Dermis blood vessel endothelial cell (primary cell): ENCODE measurements at regions not wholly inside any gene's neighbourhood (a gene's known extent, or its start where the extent isn't known, plus 50 kb on each side); places are given as distances from the start of the nearest gene placed in this dataset.
"Not testable (repeated sequence)": the region's sequence is repeated elsewhere in the genome, so short reads cannot be mapped to it uniquely, and the experiment has no call there.

Experiments used
- DNase-seq: peaks from one replicate; pipeline ENCODE4 v3.0.0; 2010

DNA sequence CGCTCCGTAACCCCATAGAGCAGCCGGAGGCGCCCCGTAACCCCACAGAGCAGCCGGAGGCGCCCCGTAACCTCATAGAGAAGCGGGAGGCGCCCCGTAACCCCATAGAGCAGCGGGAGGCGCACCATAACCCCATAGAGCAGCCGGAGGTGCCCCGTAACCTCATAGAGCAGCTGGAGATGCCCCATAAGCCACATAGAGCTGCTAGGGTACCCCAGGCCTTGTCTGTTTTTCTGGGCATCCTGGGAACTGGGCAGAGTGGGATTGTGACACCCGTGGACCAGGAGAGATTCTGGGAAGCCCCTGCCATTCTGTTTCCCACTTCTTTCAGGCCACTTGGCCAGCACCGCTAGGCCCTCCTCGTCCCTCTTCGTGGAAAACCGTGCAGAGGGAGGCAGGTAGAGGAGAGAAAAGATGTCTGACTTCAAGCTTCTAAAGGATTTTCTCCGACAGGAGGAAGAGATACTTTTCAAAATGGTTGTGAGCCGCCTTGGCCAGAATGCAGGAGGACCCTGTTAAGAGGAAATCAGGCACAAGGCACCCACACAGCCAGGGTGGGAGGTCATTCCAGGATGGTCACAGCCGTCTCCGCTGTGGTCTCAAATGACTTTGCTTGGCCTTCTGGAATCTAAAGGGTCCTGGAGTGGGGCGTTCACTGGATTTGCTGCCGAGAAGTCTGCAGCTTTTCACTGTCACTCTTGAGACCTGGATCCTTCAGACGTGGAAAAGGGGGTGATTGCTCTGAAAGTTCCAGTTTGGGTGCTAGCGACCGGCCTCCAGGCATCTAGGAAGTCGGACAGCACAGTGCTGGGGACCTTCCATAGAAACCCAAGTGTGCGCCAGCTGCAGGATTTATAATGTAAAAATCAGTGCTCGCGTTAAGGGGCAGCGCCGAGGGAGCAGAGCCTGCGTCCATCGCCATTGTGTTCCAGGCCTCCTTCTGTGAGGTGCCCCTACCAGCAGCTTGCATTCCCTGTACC lies 178.3 kb upstream of the ZNF469 start:
- not testable (repeated sequence) for DNase-seq

DNA sequence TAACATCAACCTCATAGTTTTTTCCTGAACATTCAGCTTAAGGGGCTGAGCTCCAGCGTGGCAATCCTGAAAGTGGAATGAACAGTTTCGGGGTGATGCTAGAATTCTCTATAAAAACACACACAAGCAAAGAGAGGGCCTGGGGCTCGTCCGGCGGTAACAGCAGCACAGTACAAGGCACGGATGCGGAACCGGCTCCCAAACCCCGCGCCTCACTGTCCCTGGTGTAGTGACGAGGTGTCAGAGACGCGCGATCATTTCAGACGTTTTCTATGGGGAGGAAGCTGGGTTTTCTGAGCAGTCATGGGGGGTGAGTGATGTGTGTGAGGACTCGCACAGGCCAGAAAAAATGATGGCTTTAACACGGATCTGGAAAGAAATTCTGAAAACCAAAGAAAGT lies 177.3 kb upstream of the ZNF469 start:
- DNase-seq, result not testable (repeated sequence)

DNA sequence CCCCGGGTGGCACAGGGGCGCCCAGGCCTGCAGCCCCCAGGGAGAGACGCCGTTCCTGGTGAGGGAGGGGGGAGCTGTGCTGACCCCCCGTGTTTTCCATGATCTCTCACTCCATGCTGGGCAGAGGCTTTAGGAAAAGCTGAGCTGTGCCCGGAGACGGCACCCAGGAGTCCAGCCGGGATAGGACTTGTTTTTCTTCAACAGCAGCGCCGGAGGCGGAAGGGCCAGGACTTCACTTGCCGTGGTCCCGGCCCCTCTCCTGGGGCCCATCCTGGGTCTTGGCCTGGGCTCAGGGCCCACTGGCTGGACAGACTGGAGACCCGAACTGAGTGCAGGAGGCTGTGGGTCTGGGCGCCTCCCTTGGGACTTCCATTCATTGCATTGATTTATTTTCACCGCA lies 176.8 kb upstream of the ZNF469 start:
- DNase-seq, result not testable (repeated sequence)

DNA sequence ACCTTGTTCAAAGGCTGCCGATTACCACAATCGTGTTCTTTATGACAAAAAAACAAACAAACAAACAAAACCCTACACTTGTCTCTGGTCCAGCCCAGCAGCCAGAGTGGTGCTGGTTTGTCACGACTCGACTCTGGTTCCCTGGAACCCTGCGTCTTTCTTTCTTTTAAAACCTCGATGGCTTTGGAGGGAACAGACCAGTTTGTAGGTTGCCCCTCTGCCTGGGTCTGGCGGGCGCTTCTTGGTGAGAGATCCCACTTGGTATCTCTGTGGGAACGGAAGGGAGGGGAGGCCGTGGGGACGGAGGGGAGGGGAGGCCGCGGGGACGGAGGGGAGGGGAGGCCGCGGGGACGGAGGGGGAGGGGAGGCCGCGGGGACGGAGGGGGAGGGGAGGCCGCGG lies 176.2 kb upstream of the ZNF469 start:
- not testable (repeated sequence) for DNase-seq

DNA sequence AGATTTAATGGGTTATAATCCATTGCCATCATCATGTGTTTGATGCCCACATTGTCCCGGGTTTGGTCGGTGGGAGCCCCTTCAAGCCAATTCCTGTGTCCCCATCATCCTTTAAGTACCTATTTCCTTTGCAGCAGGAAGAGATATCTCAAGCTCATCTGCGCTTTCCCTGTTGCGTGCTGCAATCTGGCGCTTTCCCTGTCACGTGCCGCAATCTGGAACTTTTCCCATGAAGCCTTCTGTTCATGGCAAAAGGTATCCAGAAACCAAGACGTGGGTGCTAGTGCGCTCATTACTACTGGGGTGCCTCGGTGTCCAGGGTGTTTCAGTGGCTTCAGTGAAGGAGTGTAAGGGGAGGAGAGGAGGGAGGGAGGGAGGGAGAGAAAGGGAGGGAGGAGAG lies 174.6 kb upstream of the ZNF469 start:
- DNase-seq, result no peak

DNA sequence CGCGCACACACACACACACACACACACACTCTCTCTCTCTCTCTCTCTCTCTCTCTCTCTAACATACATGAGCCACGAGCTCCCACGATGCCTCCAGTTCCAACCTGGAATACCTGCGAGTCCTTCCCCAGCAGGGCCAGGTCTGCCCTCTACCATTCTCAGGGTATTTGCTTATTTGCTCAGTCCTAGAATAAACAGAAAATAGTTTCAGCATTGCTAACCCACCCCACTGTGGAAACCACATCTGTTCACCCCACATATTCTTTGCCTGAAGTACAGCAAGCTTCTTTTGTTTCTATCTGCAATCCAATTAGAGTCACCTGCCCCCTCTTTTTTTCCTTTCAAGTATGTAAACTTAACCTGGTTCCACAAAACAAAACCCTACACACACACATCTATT lies 174.0 kb upstream of the ZNF469 start:
- DNase-seq, result not testable (repeated sequence)

DNA sequence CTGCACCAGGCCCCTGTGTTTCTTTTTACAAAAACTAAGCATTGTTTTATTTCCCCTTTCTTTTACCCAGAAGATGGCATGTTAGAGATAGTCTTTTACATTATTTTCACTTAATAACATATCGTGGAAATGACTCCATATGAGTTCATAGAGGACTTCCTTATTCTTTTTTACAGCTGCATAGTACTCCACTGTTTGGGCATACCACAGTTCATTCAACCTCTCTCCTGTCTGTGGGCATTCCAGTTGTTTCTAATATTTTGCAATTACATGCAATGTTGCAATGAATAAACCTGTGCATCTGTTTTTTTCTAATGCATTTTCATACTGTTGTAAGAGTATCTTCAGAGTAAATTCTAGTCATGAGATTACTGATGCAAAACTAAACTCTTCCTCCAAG lies 173.2 kb upstream of the ZNF469 start:
- DNase-seq, result not testable (repeated sequence)

DNA sequence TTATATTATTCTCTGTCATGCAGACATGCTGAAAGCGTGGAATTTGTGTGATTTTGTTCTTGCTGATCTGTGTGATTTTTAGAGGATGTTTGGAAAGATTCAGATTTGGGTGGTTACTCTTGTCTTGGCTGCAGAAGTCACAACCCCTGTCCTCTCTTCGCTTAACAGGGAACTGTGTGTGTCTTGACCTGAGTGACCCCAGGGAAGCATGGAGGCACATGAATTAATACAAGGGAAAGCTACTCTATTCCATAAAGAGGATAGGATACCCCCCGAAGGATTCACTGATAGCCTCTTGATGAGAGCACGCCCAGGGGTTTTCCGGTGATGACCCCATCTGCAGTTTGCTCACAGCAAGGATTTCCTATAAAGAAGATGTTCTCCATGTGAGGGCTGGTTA lies 168.8 kb upstream of the ZNF469 start:
- not testable (repeated sequence) for DNase-seq

DNA sequence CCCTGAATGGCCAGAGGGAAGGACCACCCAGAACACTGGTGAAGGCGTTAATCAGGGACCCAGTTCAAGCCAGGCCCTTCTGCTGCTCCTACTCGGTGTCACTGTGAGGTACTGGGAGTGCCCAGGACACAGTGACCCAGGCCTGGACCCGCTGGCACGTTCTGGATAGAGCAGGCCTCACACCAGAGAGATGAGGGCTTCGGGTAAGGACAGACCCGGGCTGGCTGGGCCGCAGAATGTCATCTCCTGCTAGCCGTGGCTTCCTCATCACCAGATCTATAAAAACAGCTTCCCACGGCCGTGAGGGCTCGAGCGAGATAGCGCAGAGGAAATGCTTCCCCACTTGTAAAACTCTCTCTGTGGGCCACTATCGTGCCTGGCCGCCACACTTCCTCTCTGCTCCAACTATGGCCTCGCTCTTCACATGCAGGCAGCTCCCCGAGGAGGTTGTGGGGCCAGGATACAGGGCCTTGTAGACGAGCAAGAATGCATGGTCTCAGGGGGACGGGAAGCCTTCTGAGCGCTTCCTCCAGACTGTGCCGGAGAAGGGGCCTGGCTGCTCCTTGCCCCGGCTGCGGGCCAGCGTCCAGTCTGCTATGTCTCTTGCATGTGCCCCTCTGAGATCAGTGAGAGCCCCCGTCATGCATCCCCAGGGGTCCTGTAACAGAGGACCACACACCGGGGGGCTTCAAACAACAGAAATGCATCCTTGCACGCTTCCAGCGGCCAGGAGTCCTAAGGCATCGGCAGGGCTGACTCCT lies 161.6 kb upstream of the ZNF469 start:
- DNase-seq, result not testable (repeated sequence)

DNA sequence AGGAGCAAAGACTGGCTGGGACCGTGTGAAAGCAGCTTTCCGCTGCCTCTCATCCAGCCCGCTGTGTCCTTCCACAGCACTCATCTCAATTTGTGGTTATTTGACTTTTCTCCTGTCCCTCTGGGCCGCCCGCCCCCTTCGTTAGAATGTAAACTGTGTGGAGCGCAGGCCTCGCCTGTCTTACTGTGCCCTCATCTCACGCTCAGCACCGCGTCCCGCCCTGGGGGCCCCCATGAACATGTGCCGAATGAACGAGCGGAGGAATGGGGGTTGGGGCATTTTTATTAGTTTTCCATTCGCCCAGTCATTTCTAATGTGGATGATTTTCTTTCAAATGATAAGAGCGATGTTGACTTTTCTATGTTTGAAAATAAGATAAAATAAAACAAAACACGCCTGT lies 159.1 kb upstream of the ZNF469 start:
- DNase-seq, result not testable (repeated sequence)

DNA sequence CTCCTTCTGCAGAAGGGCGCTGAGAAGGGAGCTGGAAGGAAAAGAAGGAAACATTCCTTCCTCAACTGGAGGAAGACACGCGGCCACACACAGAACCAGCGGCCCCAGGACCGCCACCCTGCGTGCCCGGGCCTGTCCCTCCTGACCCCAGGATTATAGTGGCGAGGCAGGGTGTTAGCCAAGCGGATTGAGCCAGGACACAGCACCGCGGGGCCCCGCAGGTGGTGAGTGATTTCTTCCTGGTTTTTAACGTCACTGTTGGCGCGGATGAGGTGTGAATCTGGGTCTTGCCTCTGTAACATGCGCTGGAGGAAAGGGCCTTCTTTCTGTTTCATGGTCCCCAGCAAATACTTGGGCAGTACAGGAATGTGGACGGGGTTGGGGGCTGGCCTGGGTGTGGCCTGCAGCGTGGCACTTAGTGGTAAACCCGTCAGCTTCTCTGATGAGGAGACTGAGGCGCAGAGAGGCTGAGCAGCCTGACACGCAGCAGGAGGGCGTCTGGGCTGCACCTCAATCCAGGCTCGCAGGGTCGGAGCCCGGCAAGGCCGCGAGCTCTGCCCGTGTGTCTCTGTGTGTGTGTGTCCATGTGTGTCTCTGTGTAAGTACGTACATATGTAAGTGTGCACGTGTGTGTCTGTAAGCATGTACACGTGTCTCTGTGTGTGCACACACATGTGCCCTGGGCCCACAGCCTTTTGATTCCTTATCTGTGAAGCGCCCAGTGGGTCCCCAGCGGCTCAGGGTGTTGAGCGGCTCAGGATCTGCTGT lies 158.4 kb upstream of the ZNF469 start:
- DNase-seq, result not testable (repeated sequence)

DNA sequence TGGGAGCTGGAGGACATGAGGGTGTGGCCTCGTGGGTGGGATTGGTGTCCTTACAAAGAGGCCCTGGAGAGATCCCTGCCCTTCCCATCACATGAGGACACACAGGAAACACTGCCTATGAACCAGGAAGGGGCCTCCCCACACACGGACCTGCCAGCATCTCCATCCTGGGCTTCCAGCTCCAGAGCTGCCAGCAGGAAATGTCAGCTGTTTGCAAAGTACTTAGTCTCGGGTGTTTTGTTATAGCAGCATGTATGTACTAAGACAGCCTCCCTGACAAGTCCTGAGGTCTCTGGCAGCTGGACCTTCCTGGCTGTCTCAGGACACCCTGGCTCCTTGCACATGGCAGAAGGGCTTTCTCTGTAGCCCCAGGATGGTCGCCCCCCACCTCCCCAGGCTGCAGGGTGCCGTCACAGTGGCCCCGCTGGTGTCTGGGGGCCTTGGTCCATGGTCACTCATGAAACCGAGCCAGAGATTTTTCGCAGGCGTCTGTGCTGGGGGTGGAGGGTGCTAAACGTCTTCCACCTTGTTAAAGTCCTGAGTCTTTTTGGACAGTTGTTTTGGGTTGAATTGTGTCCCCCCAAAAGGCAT lies 157.0 kb upstream of the ZNF469 start:
- DNase-seq, result not testable (repeated sequence)

DNA sequence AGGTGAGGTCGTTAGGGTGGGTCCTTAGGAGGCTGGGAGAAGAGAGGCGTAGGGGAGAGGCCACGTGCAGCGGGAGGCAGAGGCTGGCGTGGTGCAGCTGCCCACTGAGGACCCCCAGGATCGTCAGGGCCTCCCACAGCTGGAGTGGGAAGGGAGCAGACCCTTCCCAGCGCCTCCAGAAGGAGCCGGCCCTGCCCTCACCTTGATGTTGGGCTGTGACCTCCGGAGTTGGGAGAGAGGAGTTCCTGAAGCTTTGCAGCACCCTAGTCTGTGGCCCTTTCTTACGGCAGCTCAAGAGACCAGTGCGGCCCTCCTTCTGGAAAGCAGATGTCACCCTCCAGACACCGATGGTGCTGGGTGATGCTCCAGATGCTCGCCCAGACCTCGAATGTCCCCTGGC lies 156.5 kb upstream of the ZNF469 start:
- DNase-seq, result not testable (repeated sequence)

DNA sequence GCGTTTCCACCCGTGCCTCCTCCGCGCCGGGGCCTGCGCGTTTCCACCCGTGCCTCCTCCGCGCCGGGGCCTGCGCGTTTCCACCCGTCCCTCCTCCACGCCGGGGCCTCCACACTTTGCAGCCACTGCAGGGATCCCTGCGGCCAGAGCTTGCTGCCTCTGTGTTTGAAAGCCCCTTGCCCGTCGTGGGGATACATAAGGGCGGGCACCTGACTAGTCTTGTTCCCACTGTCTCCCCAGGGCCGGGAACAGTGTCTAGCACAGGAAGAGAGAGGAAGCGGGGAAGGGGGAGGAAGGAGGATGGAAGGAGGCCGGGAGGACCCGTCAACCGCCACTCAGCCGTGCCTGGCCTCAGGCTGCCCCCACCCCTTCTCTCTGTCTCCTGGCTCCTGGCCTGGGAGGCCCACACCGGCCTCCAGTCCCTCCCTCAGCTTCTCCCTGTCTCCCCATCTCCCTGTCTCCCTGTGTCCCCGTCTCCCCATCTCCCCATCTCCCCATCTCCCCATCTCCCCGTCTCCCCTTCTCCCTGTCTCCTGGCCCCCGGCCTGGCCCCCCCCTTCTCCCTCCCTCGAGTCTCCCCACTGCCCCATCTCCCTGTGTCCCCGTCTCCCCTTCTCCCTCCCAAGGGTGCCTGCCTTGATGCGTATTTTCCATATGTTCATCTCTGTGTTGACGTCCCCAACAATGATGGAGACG lies 155.6 kb upstream of the ZNF469 start:
- DNase-seq, result not testable (repeated sequence)

DNA sequence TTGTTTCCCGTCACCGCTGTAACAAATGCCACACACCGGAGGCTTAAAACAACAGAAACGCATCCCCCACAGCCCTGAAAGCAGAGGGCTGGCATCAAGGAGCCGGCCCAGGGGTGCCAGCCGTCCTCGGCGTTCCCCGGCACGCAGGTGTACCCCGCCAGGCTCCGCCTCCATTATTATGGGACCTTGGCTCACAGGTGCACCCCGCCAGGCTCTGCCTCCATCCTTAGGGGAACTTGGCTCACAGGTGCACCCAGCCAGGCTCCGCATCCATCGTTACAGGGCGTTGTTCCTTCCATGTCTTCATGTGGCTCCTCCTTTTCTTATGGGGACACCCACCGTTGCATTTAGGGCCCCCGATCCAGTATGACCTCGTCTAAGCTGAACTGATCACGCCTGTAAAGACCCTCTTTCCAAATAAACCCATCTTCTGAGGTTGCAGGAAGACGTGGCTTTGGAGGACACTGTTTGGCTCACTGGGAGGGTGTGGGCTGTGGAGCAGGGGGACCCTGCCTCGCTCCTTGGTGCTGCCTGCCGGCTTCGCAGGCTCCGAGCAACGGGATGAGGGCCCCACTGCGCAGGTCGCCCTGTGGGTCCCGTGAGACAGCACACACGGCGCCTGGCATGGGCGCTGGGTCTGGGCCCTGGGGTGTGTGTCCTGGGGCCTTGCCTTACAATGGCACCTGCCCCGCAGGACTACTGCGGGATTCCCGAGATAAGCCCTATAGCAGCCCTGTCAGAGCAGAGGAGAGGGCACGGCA lies 154.9 kb upstream of the ZNF469 start:
- not testable (repeated sequence) for DNase-seq

DNA sequence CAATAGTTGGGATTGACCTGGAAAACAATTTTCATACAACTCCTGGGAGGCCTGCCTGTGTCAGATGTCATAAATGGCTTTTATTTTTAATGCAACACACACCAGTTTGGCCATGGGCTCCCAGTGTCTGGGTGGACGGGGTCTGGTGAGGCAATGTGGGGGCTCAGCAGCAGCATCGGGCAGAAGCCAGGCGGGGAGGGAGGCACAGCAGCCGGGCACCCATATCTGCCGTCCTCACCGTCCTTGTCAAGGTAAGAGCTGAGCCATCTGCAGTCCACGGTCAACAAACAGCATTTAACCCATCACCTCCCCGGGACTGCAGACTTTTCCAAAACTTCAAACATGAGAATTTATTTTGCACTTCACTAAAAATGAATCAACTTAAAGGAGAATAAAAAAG lies 154.0 kb upstream of the ZNF469 start:
- DNase-seq, result not testable (repeated sequence)

DNA sequence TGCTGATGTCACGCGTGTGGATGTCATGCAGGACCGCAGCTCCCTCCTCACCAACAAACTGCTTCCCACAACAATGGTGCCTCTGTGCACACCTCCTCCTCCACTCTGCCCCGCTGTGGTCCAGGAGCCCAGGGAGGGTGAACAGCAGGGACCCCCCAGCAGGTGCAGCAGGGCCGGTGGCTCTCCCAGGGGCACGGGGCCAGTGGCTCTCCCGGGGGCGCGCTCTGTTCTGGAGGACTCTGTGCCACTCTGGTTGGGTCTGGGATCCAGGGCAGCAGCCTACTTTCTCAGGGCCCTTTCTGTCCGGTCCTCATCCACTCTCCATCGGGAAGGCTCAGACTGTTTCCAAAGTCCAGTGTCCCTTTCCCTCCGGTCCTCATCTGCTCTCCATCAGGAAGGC lies 153.0 kb upstream of the ZNF469 start:
- DNase-seq, result not testable (repeated sequence)

DNA sequence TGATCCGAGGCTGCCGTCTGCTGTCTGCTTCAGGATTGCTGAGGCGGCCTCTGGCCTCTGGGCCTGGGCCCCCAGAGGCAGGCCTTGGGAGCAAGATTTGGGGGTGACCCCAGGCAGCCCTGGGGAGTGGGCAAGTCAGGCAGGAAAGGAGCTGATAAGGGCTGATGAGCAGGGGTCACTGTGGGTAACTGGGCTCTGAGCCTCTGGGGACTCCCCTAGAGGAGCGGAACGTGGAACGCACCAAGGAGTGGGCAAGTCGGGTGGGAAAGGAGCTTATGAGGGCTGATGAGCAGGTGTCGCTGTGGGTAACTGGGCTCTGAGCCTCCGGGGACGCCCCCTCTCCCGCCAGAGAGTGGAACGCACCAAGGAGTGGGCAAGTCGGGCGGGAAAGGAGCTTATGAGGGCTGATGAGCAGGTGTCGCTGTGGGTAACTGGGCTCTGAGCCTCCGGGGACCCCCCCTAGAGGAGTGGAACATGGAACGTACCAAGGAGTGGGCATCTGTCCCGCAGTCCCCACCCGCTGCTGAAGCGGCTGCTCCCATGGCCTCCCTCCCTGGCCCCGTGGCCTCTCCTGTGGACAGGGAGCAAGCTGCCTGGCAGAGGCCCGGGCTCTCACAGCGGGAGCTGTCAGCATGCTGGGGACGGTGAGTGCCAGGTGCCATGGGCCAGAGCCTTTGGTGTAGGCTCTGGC lies 152.3 kb upstream of the ZNF469 start:
- not testable (repeated sequence) for DNase-seq

DNA sequence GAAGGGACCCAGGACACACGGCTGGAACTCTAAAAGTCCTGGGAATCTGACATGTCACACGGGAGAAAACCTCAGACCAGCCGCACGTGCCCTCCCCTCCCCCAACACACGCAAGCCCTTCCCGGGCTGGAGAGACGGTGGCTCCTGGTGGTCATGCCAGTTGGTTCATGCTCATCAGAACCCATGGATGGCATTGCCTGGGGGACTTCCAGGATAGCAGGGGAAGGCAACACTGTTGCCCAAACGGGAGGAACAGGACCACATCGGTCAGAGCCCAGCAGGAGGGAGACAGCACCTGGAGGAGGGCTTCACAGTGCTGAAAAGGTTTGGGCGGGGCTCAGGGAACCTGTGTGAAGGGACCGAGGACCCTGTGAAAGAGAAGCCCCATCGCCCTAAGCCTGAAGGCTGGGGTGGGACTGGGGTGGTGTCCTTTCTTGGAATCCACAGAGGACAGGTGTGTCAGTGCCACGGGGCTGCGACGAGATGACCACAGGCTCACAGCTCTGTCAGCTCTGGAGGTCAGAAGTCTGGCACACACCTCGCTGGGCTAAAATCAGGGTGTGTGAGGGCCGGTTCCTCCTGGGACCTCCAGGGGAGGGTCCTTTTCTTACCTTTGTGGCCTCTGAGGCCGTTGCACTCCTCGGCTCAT lies 151.7 kb upstream of the ZNF469 start:
- DNase-seq, result not testable (repeated sequence)

DNA sequence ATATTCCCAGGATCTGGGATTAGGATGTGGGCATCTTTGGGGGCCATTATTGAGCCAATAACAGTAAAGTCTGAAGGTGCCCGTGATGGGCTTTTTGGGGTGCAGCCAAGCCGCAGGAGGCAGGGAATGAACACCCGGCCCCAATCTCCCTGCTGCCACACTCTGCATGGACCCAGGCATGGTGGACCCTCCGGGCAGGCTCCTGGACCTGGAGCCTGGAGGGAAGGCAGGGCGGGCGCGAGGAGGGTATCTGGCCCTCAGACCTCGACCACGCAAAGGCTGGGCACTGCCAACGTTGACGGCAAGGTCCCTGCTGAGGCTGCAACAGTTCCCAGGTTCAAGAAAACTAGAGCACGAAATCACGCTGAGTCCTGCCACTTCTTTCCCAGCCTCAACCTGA lies 150.9 kb upstream of the ZNF469 start:
- not testable (repeated sequence) for DNase-seq
